Keratinocyte (primary cell): ENCODE measurements at regions not wholly inside any gene's neighbourhood (a gene's known extent, or its start where the extent isn't known, plus 50 kb on each side); places are given as distances from the start of the nearest gene placed in this dataset.
A peak's percentile ranks its signal among the peaks of the same experiment; 100 is the strongest.

Experiments
- DNase-seq: peaks from one replicate; pipeline ENCODE4 v3.0.0-alpha.2; 2011; ENCODE audit warnings: low read depth, missing footprints, low spot score
- FAIRE-seq: peaks from 2 replicates; lab custom pipeline; 2011; peaks lifted over from hg19 to GRCh38; lab: Jason Lieb, UNC
- H2AFZ ChIP-seq: 2 replicates; pipeline ENCODE4 v1.6.0; 2012; ENCODE audit warnings: low read length, control low read depth, inconsistent platforms; ENCODE audit not compliant: control insufficient read depth
- H3K27ac ChIP-seq: 2 replicates; pipeline ENCODE4 v1.5.1; 2011; ENCODE audit warnings: low read length; ENCODE audit not compliant: control insufficient read depth, insufficient read depth
- H3K27me3 ChIP-seq: 3 replicates; pipeline ENCODE4 v1.6.0; 2011; ENCODE audit warnings: low read length; ENCODE audit not compliant: control insufficient read depth, insufficient read depth; ENCODE audit errors: extremely low read depth
- H3K36me3 ChIP-seq, 2 experiments: 2 replicates in 1 of 2; 3 replicates in 1 of 2; pipeline ENCODE4 v1.5.1; 2011; ENCODE audit warnings: low read length in 2 of 2, mild to moderate bottlenecking in 1 of 2; ENCODE audit not compliant: control insufficient read depth in 2 of 2, insufficient read depth in 2 of 2; ENCODE audit errors: extremely low read depth in 1 of 2
- H3K4me1 ChIP-seq: 3 replicates; pipeline ENCODE4 v1.5.1; 2011; ENCODE audit warnings: low read length; ENCODE audit not compliant: control insufficient read depth, insufficient read depth; ENCODE audit errors: extremely low read depth
- H3K4me2 ChIP-seq: 3 replicates; pipeline ENCODE4 v1.6.0; 2011; ENCODE audit warnings: low read depth, low read length; ENCODE audit not compliant: control insufficient read depth, insufficient read depth; ENCODE audit errors: extremely low read depth
- H3K4me3 ChIP-seq, 3 experiments: fragments of 200-600 bp in 1 of 3; sonication (generic) in 1 of 3; 2 replicates in 2 of 3; 3 replicates in 1 of 3; pipeline ENCODE4 v1.5.1; 2011 to 2016; ENCODE audit warnings: low read length in 3 of 3, mild to moderate bottlenecking in 3 of 3, control low read depth in 2 of 3, inconsistent platforms in 1 of 3, low read depth in 1 of 3, mixed read lengths in 1 of 3, mixed run types in 1 of 3, moderate library complexity in 1 of 3; ENCODE audit not compliant: control insufficient read depth in 2 of 3, insufficient read depth in 2 of 3; ENCODE audit errors: extremely low read depth in 1 of 3
- H3K79me2 ChIP-seq: 2 replicates; pipeline ENCODE4 v1.6.0; 2012; ENCODE audit warnings: low read length; ENCODE audit not compliant: control insufficient read depth, insufficient read depth
- H3K9ac ChIP-seq: 3 replicates; pipeline ENCODE4 v1.6.0; 2011; ENCODE audit warnings: low read length; ENCODE audit not compliant: control insufficient read depth, insufficient read depth; ENCODE audit errors: extremely low read depth
- H3K9me1 ChIP-seq: 3 replicates; pipeline ENCODE4 v1.6.0; 2011; ENCODE audit warnings: low read length; ENCODE audit not compliant: control insufficient read depth, insufficient read depth; ENCODE audit errors: extremely low read depth
- H3K9me3 ChIP-seq: 2 replicates; pipeline ENCODE4 v1.5.1; 2012; ENCODE audit warnings: low read depth, low read length; ENCODE audit not compliant: control insufficient read depth
- H4K20me1 ChIP-seq: 3 replicates; pipeline ENCODE4 v1.6.0; 2011; ENCODE audit warnings: low read length; ENCODE audit not compliant: control insufficient read depth, insufficient read depth; ENCODE audit errors: extremely low read depth
- CTCF ChIP-seq, 3 experiments: IDR thresholded peaks in 1 of 3; conservative IDR thresholded peaks in 1 of 3; optimal IDR thresholded peaks in 1 of 3; 2 replicates in 2 of 3; 3 replicates in 1 of 3; pipeline versions ENCODE3 to v1.5.1; 2011; ENCODE audit warnings: low read length in 3 of 3, mild to moderate bottlenecking in 3 of 3, moderate library complexity in 2 of 3, control low read depth in 1 of 3, inconsistent platforms in 1 of 3; ENCODE audit not compliant: insufficient read depth in 2 of 3; ENCODE audit errors: extremely low read depth in 1 of 3
- EZH2 ChIP-seq: IDR thresholded peaks from one replicate; pipeline ENCODE4 v1.6.1; 2012; ENCODE audit warnings: inconsistent platforms, mild to moderate bottlenecking, low read length, moderate library complexity
- dilution Hi-C: fragments of 300-500 bp; cut with MboI; formaldehyde crosslinking; loops from one replicate; pipeline ENCODE4 v1.7.0; 2020; ENCODE audit warnings: low sequenced_read_pairs; ENCODE audit not compliant: extremely low pct_ligation_motif_present

GRCh38 chr1:209343511-209343910 lies 240.0 kb upstream of the CAMK1G start:
- no peak for DNase-seq
- H3K9ac ChIP-seq, result no peak overlapping the region
- TF ChIP-seq EZH2 (no peak), CTCF (optimal IDR thresholded peaks at IDR 0.05 in 1 of 3, IDR thresholded peaks at IDR 0.05 in 1 of 3, conservative IDR thresholded peaks at IDR 0.05 in 1 of 3; ENCODE audit: extremely low read depth in 1 of 3, insufficient read depth in 2 of 3, low read length in 3 of 3) (no peak)
- dilution Hi-C loops, result no loop called here
- FAIRE-seq, result no peak
- H3K79me2 ChIP-seq, result no peaks in the 10 kb centered on the region
- H3K36me3 ChIP-seq, result no peaks in the 10 kb centered on the region
- H3K4me1 ChIP-seq, result peaks cover 7% of the 10 kb centered on the region
- no peak overlapping the region for H3K4me3 ChIP-seq
- no peaks in the 10 kb centered on the region for H3K27me3 ChIP-seq
- H3K27ac ChIP-seq, result no peak overlapping the region
- H3K9me1 ChIP-seq, result no peaks in the 10 kb centered on the region
- peak overlapping the region; percentile 79 for H3K4me2 ChIP-seq
- no peaks in the 10 kb centered on the region for H3K9me3 ChIP-seq
- H2AFZ ChIP-seq, result no peak overlapping the region
- no peaks in the 10 kb centered on the region for H4K20me1 ChIP-seq

GRCh38 chr1:209344156-209344555 lies 239.4 kb upstream of the CAMK1G start:
- no peaks in the 10 kb centered on the region for H4K20me1 ChIP-seq
- H3K9me3 ChIP-seq, result no peaks in the 10 kb centered on the region
- H3K27ac ChIP-seq, result no peak overlapping the region
- peaks cover 7% of the 10 kb centered on the region for H3K4me1 ChIP-seq
- no peak for DNase-seq
- no peak overlapping the region for H3K4me3 ChIP-seq
- no peak overlapping the region for H3K9ac ChIP-seq
- no peak overlapping the region for H2AFZ ChIP-seq
- H3K9me1 ChIP-seq, result no peaks in the 10 kb centered on the region
- TF ChIP-seq CTCF (optimal IDR thresholded peaks at IDR 0.05 in 1 of 3, IDR thresholded peaks at IDR 0.05 in 1 of 3, conservative IDR thresholded peaks at IDR 0.05 in 1 of 3; ENCODE audit: extremely low read depth in 1 of 3, insufficient read depth in 2 of 3, low read length in 3 of 3) (no peak), EZH2 (no peak)
- no peak overlapping the region for H3K4me2 ChIP-seq
- no peaks in the 10 kb centered on the region for H3K36me3 ChIP-seq
- dilution Hi-C loops, result no loop called here
- FAIRE-seq, result peak; percentile 48
- no peaks in the 10 kb centered on the region for H3K79me2 ChIP-seq
- no peaks in the 10 kb centered on the region for H3K27me3 ChIP-seq
